GM12878 (cell line): ENCODE measurements at regions not wholly inside any gene's neighbourhood (a gene's known extent, or its start where the extent isn't known, plus 50 kb on each side); places are given as distances from the start of the nearest gene placed in this dataset.

ENCODE experiments used
- CEBPB ChIP-seq, 2 experiments: fragments of 150-350 bp in 1 of 2; IDR thresholded peaks; 2 replicates each; pipeline ENCODE4 v1.6.1; 2012 to 2014; ENCODE audit warnings: low read depth in 2 of 2, low read length in 2 of 2, borderline replicate concordance in 1 of 2, inconsistent platforms in 1 of 2
- NBN ChIP-seq: fragments of 450-650 bp; IDR thresholded peaks from 2 replicates; pipeline ENCODE4 v1.6.1; 2016
- SIX5 ChIP-seq: IDR thresholded peaks from 2 replicates; pipeline ENCODE4 v1.6.1; 2011; ENCODE audit warnings: mild to moderate bottlenecking, low read depth, low read length, moderate library complexity; ENCODE audit not compliant: severe bottlenecking
- SMC3 ChIP-seq: IDR thresholded peaks from 2 replicates; pipeline ENCODE4 v1.6.1; 2011; ENCODE audit warnings: low read length, improper control_type of control experiment, borderline replicate concordance

DNA sequence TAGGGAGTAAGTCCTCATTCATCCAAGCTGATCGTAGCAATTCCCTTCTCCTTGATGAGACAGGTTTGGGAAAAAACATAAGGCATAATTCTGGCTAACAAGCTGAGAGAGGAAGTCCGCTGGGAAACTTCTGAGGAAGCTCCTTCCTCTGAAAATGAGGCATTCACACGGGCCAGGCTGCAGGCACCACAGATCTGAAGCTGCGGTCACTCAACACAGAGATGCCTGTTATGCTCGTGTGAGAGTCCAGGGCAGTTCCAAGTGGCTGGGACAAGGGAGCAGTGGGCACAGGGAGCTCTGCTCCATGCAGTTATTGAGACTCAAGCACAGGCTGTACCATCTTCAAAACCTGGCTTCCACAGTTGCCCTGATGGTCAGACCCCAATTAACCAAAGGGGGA is 200.9 kb upstream of the ID2 start:
- TF ChIP-seq NBN (no peak), CEBPB (IDR thresholded peaks at IDR 0.05; ENCODE audit: borderline replicate concordance in 1 of 2, low read depth in 2 of 2, low read length in 2 of 2) (no peak), SIX5 (no peak), SMC3 (no peak)
